Kidney glomerular epithelial cell (primary cell): ENCODE measurements at regions not wholly inside any gene's neighbourhood (a gene's known extent, or its start where the extent isn't known, plus 50 kb on each side); places are given as distances from the start of the nearest gene placed in this dataset.
"Not testable (repeated sequence)": the region's sequence is repeated elsewhere in the genome, so short reads cannot be mapped to it uniquely, and the experiment has no call there.

ENCODE experiments used
- DNase-seq: peaks from one replicate; lab custom pipeline; 2025; lab: John Stamatoyannopoulos, UW

GRCh38 chr2:208685929-208686328, 279.3 kb downstream of the PTH2R start:
- not testable (repeated sequence) for DNase-seq

- no peak for DNase-seq
Measured at GRCh38 chr2:208686665-208687064, 280.1 kb downstream of the PTH2R start.

- DNase-seq, result not testable (repeated sequence)
Measured at GRCh38 chr2:208687720-208688119, 281.1 kb downstream of the PTH2R start.

- no peak for DNase-seq
Measured at GRCh38 chr2:208698114-208698513, 291.5 kb downstream of the PTH2R start.

GRCh38 chr2:208708486-208708885, 301.9 kb downstream of the PTH2R start:
- no peak for DNase-seq

- DNase-seq, result no peak
Measured at GRCh38 chr2:208711598-208711997, 305.0 kb downstream of the PTH2R start.

- DNase-seq, result no peak
Measured at GRCh38 chr2:208713066-208713745, 306.6 kb downstream of the PTH2R start.

GRCh38 chr2:208718828-208719227, 312.2 kb downstream of the PTH2R start:
- no peak for DNase-seq

- no peak for DNase-seq
Measured at GRCh38 chr2:208722731-208723130, 316.1 kb downstream of the PTH2R start.

GRCh38 chr2:208725280-208725679, 318.7 kb downstream of the PTH2R start:
- no peak for DNase-seq

GRCh38 chr2:208726242-208726641, 319.6 kb downstream of the PTH2R start:
- DNase-seq, result no peak

- not testable (repeated sequence) for DNase-seq
Measured at GRCh38 chr2:208751663-208752415, 345.2 kb downstream of the PTH2R start.

- DNase-seq, result no peak
Measured at GRCh38 chr2:208757364-208757763, 350.8 kb downstream of the PTH2R start.

- not testable (repeated sequence) for DNase-seq
Measured at GRCh38 chr2:208773074-208773473, 366.5 kb downstream of the PTH2R start.

- no peak for DNase-seq
Measured at GRCh38 chr2:208781166-208781565, 374.6 kb downstream of the PTH2R start.

- DNase-seq, result no peak
Measured at GRCh38 chr2:208782097-208782496, 375.5 kb downstream of the PTH2R start.

- DNase-seq, result no peak
Measured at GRCh38 chr2:208783184-208783583, 376.6 kb downstream of the PTH2R start.

GRCh38 chr2:208784774-208785173, 378.2 kb downstream of the PTH2R start:
- not testable (repeated sequence) for DNase-seq

- no peak for DNase-seq
Measured at GRCh38 chr2:208791257-208791656, 384.7 kb downstream of the PTH2R start.

- DNase-seq, result no peak
Measured at GRCh38 chr2:208792766-208793165, 386.2 kb downstream of the PTH2R start.

- no peak for DNase-seq
Measured at GRCh38 chr2:208793434-208793833, 386.8 kb downstream of the PTH2R start.

- no peak for DNase-seq
Measured at GRCh38 chr2:208794288-208794975, 387.8 kb downstream of the PTH2R start.

GRCh38 chr2:208798698-208799097, 392.1 kb downstream of the PTH2R start:
- no peak for DNase-seq
